NCI-H2171 treated with DMSO at 0.1 percent for 48 hours (cell line): ENCODE measurements at regions not wholly inside any gene's neighbourhood (a gene's known extent, or its start where the extent isn't known, plus 50 kb on each side); places are given as distances from the start of the nearest gene placed in this dataset.
A peak's percentile ranks its signal among the peaks of the same experiment; 100 is the strongest.
"Not testable (repeated sequence)": the region's sequence is repeated elsewhere in the genome, so short reads cannot be mapped to it uniquely, and the experiment has no call there.

Source experiments
- DNase-seq: peaks from one replicate; lab custom pipeline; 2025; lab: John Stamatoyannopoulos, UW

- DNase-seq: peak; percentile 43
Observed at GRCh38 chr3:188974856-188975599, 196.7 kb upstream of the TPRG1 start.

- DNase-seq: peak; percentile 98
Observed at GRCh38 chr3:188975600-188976314, 196.0 kb upstream of the TPRG1 start.

GRCh38 chr3:188976407-188976806, 195.4 kb upstream of the TPRG1 start:
- DNase-seq: no peak

GRCh38 chr3:188978421-188979171, 193.2 kb upstream of the TPRG1 start:
- no peak for DNase-seq

- DNase-seq: no peak
Observed at GRCh38 chr3:188979248-188979647, 192.5 kb upstream of the TPRG1 start.

- DNase-seq: peak; percentile 38
Observed at GRCh38 chr3:188979669-188980310, 192.0 kb upstream of the TPRG1 start.

- peak; percentile 10 for DNase-seq
Observed at GRCh38 chr3:188993181-188993580, 178.6 kb upstream of the TPRG1 start.

- no peak for DNase-seq
Observed at GRCh38 chr3:189001559-189001958, 170.2 kb upstream of the TPRG1 start.

GRCh38 chr3:189003410-189003809, 168.4 kb upstream of the TPRG1 start:
- DNase-seq: no peak

GRCh38 chr3:189013224-189013888, 158.4 kb upstream of the TPRG1 start:
- no peak for DNase-seq

- no peak for DNase-seq
Observed at GRCh38 chr3:189014526-189014925, 157.2 kb upstream of the TPRG1 start.

GRCh38 chr3:189022576-189023466, 148.9 kb upstream of the TPRG1 start:
- not testable (repeated sequence) for DNase-seq

GRCh38 chr3:189025866-189026265, 145.9 kb upstream of the TPRG1 start:
- no peak for DNase-seq

GRCh38 chr3:189027626-189028155, 144.1 kb upstream of the TPRG1 start:
- DNase-seq: no peak

- peak; percentile 31 for DNase-seq
Observed at GRCh38 chr3:189038773-189039745, 132.7 kb upstream of the TPRG1 start.

- DNase-seq: no peak
Observed at GRCh38 chr3:189040656-189041335, 131.0 kb upstream of the TPRG1 start.

GRCh38 chr3:189041482-189042090, 130.2 kb upstream of the TPRG1 start:
- peak; percentile 55 for DNase-seq

GRCh38 chr3:189042832-189043231, 128.9 kb upstream of the TPRG1 start:
- DNase-seq: no peak
